Adrenal gland (tissue), 5 donors: ENCODE measurements at regions not wholly inside any gene's neighbourhood (a gene's known extent, or its start where the extent isn't known, plus 50 kb on each side); places are given as distances from the start of the nearest gene placed in this dataset.
"Not testable (repeated sequence)": the region's sequence is repeated elsewhere in the genome, so short reads cannot be mapped to it uniquely, and the experiment has no call there.

Source experiments
- CTCF ChIP-seq, 6 experiments: fragments of 450-650 bp in 4 of 6; fragments of 200-600 bp in 2 of 6; sonication (generic) in 1 of 6; IDR thresholded peaks; 1 replicate in 5 of 6; 2 replicates in 1 of 6; pipeline versions ENCODE4 v1.5.1 to v1.8.0; 2016 to 2021; ENCODE audit warnings: antibody characterized with exemption in 6 of 6, mild to moderate bottlenecking in 2 of 6, moderate library complexity in 1 of 6
- POLR2A ChIP-seq, 2 donors: fragments of 450-650 bp; IDR thresholded peaks; one replicate each; pipeline ENCODE4 v1.6.1; 2017; ENCODE audit warnings: antibody characterized with exemption in 2 of 2, mild to moderate bottlenecking in 2 of 2, moderate library complexity in 1 of 2
- donor health status: DM: no; HTN: no; CAD: no.

- not testable (repeated sequence) for TF ChIP-seq CTCF, POLR2A (IDR thresholded peaks at IDR 0.05)
These were observed 171.9 kb downstream of the CPEB2 start for GRCh38 chr4:15174168-15174567.
